Activated naive CD4-positive, alpha-beta T cell treated with anti-CD3 and anti-CD28 coated beads, Interleukin-2, amount 50 U/mL, for 72 hours (primary cell): ENCODE measurements at regions not wholly inside any gene's neighbourhood (a gene's known extent, or its start where the extent isn't known, plus 50 kb on each side); places are given as distances from the start of the nearest gene placed in this dataset.
A peak's percentile ranks its signal among the peaks of the same experiment; 100 is the strongest.
"Not testable (repeated sequence)": the region's sequence is repeated elsewhere in the genome, so short reads cannot be mapped to it uniquely, and the experiment has no call there.

ENCODE experiments used
- ATAC-seq, 2 donors: fragments of 150-1000 bp; cut with Tn5 transposase; 2 replicates each; pipeline ENCODE4 v1.10.0; 2021; ENCODE audit warnings: mild to moderate bottlenecking in 2 of 2, moderate library complexity in 2 of 2
- DNase-seq, 2 donors: peaks; one replicate each; pipeline ENCODE4 v3.0.0; 2021 to 2022; ENCODE audit warnings: low spot score in 2 of 2
- H3K27ac Mint-ChIP-seq, 2 donors: one replicate each; pipeline ENCODE4 v1.8.0; 2022; ENCODE audit warnings: mild to moderate bottlenecking in 2 of 2, mixed read lengths in 2 of 2
- H3K36me3 Mint-ChIP-seq, 2 donors: one replicate each; pipeline ENCODE4 v1.8.0; 2022; ENCODE audit warnings: mixed read lengths in 2 of 2
- H3K9me3 Mint-ChIP-seq, 2 donors: one replicate each; pipeline ENCODE4 v1.8.0; 2022; ENCODE audit warnings: mixed read lengths in 2 of 2

DNA sequence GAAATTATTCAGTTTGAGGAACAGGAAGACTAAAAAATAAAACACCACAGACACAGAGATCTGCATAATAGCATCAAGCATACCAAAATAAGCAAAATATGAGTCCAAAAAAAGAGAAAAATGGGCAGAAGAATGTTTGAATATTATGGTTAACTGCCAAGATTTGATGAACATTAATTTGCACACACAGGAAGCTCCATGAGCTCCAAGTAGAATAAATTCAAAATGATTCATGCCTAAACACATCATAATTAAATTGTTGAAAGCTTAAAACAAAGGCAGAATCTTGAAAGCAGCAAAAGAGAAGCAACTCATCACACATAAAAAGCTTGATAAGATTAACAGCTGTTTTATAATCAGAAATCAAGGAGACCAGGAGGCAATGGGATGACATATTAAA lies 156.6 kb upstream of the ARSJ start:
- Mint-ChIP-seq H3K36me3 (no peaks in the 10 kb centered on the region), H3K27ac (no peak overlapping the region), H3K9me3 (peaks cover 0 to 5% of the 10 kb centered on the region in 2 donors)
- no peak for DNase-seq
- ATAC-seq: no peak

DNA sequence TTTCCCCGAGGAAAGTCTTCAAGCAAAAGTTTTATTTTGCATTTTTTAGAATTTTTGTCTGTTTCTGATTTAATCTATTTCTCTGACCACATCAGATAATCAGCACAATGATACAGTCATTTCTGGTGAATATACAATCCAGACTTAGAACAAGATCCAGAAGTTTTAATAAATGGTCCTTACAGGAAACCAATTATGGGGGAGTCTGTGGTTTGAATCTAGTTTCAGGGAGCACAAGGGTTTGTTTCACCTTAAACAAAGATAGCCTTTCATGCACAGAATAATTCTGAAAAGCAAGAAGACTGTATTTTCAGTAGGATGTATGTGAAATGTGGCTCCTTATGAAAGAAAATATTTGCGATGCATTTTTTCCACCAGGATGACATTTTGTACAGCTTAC lies 158.5 kb upstream of the ARSJ start:
- no peak overlapping the region for H3K27ac Mint-ChIP-seq
- peaks cover 0 to under 1% of the 10 kb centered on the region in 2 donors for H3K9me3 Mint-ChIP-seq

DNA sequence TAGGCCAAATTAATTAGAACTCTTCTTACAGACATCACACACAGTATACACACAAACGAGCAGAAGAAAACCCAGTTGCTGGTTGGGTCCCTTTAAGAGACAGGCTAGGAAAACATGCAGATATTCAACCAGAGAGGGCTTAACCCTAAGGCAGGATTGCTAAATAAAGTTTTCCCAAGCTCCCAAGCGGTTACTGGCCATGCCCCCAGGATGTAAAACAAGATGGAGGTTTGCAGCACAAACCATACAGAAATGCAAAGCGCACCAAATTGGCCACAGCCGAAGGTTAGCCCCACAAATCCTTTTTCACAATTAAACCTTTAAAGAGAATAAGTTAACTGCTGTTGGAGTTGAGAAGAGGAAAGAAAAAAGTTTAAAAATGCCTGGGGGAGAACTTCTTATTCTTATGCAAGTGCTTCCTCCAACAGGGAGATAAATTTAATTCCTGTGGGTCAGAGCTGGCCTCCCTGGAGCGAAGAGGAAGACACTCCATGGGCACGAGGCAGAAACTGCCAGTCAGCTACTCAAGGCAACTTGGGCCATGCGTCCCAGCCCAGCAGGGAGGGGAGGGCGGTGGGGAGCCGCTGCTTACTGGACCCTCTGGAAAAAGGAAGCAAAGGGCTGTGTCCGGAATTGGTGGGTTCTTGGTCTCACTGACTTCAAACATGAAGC lies 167.6 kb upstream of the ARSJ start:
- H3K36me3 Mint-ChIP-seq: peaks cover 0 to 7% of the 10 kb centered on the region in 2 donors
- DNase-seq (no peak), ATAC-seq (no peak)
- H3K27ac Mint-ChIP-seq: no peak overlapping the region
- H3K9me3 Mint-ChIP-seq: peaks cover 0 to 6% of the 10 kb centered on the region in 2 donors

More for the DNA sequence above, 158.5 kb upstream of the ARSJ start:
- H3K36me3 Mint-ChIP-seq: no peaks in the 10 kb centered on the region
- DNase-seq (no peak), ATAC-seq (no peak)

DNA sequence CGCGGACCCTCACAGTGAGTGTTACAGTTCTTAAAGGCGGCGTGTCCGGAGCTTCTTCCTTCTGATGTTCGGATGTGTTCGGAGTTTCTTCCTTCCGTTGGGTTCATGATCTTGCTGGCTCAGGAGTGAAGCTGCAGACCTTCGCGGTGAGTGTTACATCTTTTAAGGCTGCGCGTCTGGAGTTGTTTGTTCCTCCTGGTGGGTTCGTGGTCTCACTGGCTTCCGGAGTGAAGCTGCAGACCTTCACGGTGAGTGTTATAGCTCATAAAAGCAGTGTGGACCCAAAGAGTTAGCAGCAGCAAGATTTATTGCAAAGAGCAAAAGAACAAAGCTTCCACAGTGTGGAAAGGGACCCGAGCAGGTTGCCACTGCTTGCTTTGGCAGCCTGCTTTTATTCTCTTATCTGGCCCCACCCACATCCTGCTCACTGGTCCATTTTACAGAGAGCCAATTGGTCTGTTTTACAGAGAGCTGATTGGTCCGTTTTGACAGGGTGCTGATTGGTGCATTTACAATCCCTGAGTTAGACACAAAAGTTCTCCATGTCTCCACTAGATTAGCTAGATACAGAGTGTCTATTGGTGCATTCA lies 168.3 kb upstream of the ARSJ start:
- ATAC-seq: not testable (repeated sequence)
- H3K27ac Mint-ChIP-seq: peak overlapping the region in 1 of 2 donors; percentile 37

DNA sequence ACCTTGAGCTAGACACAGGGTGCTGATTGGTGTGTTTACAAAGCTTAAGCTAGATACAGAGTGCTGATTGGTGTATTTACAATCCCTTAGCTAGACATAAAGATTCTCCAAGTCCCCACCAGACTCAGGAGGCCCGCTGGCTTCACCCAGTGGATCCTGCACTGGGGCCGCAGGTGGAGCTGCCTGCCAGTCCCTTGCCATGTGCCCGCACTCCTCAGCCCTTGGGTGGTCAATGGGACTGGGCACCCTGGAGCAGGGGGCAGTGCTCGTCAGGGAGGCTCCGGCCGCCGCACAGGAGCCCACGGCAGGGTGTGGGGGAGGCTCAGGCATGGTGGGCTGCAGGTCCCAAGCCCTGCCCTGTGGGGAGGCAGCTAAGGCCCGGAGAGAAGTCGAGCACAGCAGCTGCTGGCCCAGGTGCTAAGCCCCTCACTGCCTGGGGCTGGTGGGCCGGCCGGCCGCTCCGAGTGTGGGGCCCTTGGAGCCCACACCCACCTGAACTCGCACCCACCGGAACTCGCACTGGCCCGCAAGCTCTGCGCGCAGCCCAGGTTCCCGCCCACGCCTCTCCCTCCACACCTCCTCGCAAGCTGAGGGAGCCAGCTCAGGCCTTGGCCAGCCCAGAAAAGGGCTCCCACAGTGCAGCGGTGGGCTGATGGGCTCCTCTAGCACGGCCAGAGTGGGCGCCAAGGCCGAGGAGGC lies 169.1 kb upstream of the ARSJ start:
- H3K36me3 Mint-ChIP-seq, H3K27ac Mint-ChIP-seq, H3K9me3 Mint-ChIP-seq, ATAC-seq, DNase-seq: not testable (repeated sequence)

More for the DNA sequence above, 168.3 kb upstream of the ARSJ start:
- H3K36me3 Mint-ChIP-seq, DNase-seq, H3K9me3 Mint-ChIP-seq: not testable (repeated sequence)

DNA sequence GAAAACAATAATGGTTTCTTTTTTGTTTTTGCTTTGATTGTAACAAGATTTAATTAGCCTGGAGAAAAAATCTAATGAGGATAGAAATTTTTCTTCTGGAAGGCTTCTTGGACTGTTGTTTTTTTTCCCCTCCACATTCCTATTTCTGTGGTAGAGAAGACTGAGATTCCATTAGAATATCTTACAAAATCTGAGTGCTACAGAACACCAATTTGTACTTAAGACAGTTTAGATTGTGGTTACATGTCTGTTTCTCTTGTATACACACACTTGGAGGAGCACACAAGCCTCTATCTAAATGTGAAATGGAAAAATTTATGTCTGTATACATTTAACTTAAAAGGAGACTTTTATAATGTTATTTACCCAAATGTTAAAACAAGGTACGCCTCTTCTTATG lies 176.9 kb upstream of the ARSJ start:
- H3K27ac Mint-ChIP-seq: no peak overlapping the region
- ATAC-seq (no peak), DNase-seq (no peak)
- H3K9me3 Mint-ChIP-seq: no peaks in the 10 kb centered on the region
- H3K36me3 Mint-ChIP-seq: no peaks in the 10 kb centered on the region

DNA sequence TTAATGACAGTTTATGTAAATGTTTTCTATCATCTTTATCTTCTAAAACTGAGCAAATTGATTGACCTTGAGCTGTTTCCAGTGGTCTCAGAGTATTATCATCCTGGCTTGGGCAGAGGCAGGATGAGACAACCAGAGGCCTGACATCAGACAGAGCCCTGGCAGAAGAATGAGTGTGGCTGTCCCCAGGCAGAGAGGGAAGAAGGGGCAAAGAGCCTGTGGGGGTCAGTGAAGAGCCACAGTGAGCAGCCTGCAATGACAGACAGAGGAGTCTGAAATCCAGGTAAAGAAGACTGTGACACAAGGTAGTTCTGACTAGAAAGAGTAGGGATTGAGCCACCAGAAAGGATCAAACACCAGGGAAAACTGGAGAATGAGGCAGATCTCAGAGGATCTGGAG lies 182.4 kb upstream of the ARSJ start:
- no peak for ATAC-seq
- H3K27ac Mint-ChIP-seq: no peak overlapping the region
- DNase-seq: no peak
- no peaks in the 10 kb centered on the region for H3K36me3 Mint-ChIP-seq
- H3K9me3 Mint-ChIP-seq: no peaks in the 10 kb centered on the region

DNA sequence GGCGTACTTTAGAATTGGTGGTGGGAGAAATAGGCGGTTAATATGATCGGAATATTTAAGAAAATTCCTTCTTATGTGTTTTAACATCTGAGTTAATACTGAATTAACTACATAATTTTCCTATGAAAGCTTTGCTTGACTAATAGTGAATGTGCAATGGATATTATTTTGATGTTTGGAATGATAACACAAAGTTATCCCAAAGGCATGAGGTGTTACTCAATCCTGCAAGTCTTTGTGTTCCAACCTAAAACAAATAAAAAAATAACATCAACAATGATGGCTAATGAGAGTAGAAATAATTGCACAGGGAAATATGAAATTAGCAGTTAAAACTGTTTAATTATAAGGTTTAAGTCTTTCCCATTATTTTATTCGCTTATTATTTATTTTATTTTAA lies 183.6 kb upstream of the ARSJ start:
- Mint-ChIP-seq H3K9me3 (no peaks in the 10 kb centered on the region), H3K36me3 (no peaks in the 10 kb centered on the region), H3K27ac (no peak overlapping the region)
- ATAC-seq (no peak), DNase-seq (no peak)

DNA sequence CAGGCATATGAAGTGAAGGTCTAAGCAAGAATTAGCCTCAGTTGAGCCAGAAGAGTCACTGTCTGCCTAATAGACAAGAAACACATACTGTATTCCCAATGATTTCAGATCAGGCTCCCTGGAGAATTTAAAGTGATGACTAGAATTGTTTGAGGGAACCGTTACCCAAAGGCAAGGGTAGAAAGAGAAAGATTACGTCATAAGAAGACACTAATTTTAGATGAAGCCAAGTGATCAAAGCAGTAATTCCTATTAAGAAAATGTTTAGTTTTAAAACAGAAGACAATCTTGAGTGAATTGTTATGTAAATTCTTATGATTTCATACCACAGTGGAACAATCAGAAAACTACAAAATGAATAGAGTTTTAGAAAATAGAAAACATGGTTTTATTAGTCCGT lies 194.5 kb upstream of the ARSJ start:
- H3K36me3 Mint-ChIP-seq: no peaks in the 10 kb centered on the region
- no peak overlapping the region for H3K27ac Mint-ChIP-seq
- DNase-seq (no peak), ATAC-seq (no peak)
- peaks cover 0 to 6% of the 10 kb centered on the region in 2 donors for H3K9me3 Mint-ChIP-seq

DNA sequence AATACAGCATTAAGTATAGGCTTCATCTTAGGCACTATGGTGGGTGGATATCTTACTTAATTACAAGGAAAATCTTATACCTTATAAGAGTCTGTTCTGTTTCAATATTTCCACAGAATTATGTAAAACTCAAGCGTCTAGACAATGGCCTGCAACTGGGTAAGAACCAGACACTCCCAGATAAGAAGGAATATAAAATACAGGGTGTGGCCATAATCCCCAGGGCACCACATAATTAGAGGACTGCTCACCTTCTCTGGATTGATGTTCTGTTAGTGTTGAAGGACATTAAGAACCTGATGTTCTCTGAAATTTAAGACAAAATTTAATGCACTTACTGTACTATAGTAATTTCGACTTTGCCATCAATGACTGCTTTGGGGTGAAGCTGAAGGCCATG lies 198.2 kb upstream of the ARSJ start:
- ATAC-seq (no peak), DNase-seq (no peak)
- peaks cover 7% of the 10 kb centered on the region in 2 donors for H3K36me3 Mint-ChIP-seq
- peaks cover 6 to 8% of the 10 kb centered on the region in 2 donors for H3K9me3 Mint-ChIP-seq
- H3K27ac Mint-ChIP-seq: no peak overlapping the region

DNA sequence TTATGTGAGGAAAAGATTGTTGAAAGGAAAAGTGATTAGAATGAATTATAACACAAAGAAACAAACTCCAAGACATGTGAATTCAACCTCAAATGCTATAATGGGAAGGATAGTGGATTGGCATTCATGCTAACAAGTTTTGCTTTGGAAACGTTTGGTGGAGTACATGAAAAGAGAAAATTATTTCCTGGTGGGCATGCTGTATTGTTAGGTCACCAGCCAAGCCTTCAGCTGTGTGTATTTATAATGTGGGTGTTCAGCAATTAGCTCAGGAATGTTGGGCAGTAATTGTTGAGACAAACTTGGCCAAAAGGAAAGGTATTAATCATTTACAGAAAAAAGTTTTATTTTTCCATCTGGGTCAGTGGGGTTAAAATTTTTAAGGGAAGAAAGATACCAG lies 198.9 kb upstream of the ARSJ start:
- H3K9me3 Mint-ChIP-seq: peaks cover 6 to 9% of the 10 kb centered on the region in 2 donors

DNA sequence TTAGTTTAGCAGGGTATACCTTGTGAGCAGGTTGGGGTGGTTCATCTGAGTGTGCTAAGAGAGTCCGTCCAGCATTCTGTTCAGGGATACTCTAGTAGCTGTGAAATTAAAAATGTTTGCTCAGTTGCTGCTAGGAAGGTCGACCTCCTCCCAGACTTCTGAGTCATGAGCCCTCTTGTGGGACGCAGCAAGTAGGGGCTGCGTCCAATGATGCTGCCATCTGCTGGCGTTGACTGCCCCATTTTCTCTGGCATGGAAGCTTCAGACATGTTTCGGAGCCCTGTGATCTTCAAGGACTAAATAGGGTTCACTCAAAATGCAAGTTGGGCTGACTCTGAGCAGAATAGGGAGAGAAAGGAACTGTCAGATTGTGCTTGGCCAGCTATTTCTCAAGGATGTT lies 201.0 kb upstream of the ARSJ start:
- H3K27ac Mint-ChIP-seq: no peak overlapping the region

More for the DNA sequence above, 198.9 kb upstream of the ARSJ start:
- Mint-ChIP-seq H3K36me3 (peaks cover 9 to 12% of the 10 kb centered on the region in 2 donors), H3K27ac (no peak overlapping the region)
- no peak for DNase-seq
- no peak for ATAC-seq

DNA sequence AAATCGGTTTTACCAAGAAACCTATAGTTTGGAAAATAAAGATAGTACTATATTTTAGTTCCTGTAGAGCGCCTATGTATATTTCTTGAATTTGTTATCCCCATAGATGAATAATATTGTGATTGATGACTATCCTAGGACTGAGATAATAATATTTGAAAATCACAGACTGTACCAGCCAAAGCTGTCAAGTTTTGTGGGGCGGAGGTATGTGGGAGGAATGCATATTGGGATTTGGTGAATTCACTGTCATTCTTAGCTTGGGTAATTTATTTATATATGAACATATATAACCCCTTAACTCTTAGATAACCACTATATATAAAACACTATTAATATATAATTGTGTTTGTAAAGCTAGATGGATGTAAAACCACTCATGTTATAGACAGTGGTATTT lies 205.5 kb upstream of the ARSJ start:
- ATAC-seq (no peak), DNase-seq (no peak)
- H3K27ac Mint-ChIP-seq: no peak overlapping the region
- peaks cover 12 to 15% of the 10 kb centered on the region in 2 donors for H3K36me3 Mint-ChIP-seq
- peaks cover 0 to 19% of the 10 kb centered on the region in 2 donors for H3K9me3 Mint-ChIP-seq

More for the DNA sequence above, 201.0 kb upstream of the ARSJ start:
- Mint-ChIP-seq H3K9me3 (peaks cover 6 to 19% of the 10 kb centered on the region in 2 donors), H3K36me3 (peaks cover 12 to 15% of the 10 kb centered on the region in 2 donors)
- ATAC-seq: peak; percentile 18 to 55
- peak in 1 of 2 donors; percentile 33 for DNase-seq

DNA sequence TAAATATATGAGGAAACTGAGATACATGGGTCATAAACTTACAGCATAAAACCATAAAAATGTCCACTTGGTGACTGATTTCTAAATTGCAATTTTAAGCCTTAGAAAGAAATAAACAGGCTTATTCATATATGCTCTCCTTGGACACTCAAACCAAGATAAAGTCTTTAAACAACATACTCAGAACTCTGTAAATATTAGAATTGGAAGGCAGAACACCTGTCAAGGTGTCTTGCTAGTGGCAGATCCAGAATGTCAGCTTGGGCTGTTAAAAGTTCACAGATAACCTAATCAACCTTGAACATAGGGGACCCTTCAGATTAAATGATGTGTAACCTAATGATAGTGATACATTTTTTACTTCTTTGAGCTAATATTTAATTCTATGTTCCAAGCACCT lies 208.1 kb upstream of the ARSJ start:
- ATAC-seq (no peak), DNase-seq (no peak)
- Mint-ChIP-seq H3K9me3 (peaks cover 0 to 12% of the 10 kb centered on the region in 2 donors), H3K27ac (no peak overlapping the region), H3K36me3 (peaks cover 5 to 8% of the 10 kb centered on the region in 2 donors)

DNA sequence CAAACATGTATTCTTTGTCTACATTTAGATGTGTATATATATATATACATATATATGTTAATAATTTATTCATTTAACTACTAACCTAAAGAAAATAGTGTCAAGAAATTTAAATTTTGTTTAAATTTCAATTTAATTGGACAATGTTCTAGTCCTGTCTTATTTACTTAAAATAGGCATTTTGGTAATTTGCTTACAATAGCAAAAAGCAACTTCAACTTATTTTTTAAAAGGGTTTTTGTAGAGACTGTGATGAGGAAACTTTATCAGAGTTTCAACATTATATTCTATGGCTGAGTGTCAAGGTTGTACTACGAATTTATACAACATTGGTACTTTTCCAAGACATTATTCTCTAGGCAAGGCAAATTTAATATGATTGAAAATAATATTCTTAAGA lies 212.0 kb upstream of the ARSJ start:
- no peak for DNase-seq

DNA sequence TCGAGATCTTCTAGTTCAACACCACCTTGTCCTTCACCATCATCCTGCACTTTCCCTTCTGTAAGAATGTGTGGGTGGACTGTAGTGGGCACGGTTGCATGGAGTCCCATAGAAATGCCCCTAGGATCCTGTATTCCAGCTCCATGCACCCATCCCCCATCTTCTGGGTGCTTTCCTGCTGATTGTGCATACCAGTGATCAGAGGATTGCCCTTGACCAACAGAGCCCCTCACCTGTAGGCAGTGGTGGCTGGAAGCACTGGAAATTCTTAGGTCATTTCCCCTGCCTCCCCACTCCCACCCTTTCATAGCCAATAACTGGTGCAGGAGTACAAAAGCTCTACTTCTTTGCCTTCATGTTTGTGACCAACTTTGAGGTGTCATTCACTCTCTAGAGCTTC lies 213.4 kb upstream of the ARSJ start:
- no peaks in the 10 kb centered on the region for H3K9me3 Mint-ChIP-seq
- no peaks in the 10 kb centered on the region for H3K36me3 Mint-ChIP-seq
- ATAC-seq: no peak
- H3K27ac Mint-ChIP-seq: no peak overlapping the region
- no peak for DNase-seq

More for the DNA sequence above, 212.0 kb upstream of the ARSJ start:
- no peak for ATAC-seq
- no peak overlapping the region for H3K27ac Mint-ChIP-seq
- no peaks in the 10 kb centered on the region for H3K9me3 Mint-ChIP-seq
- no peaks in the 10 kb centered on the region for H3K36me3 Mint-ChIP-seq

DNA sequence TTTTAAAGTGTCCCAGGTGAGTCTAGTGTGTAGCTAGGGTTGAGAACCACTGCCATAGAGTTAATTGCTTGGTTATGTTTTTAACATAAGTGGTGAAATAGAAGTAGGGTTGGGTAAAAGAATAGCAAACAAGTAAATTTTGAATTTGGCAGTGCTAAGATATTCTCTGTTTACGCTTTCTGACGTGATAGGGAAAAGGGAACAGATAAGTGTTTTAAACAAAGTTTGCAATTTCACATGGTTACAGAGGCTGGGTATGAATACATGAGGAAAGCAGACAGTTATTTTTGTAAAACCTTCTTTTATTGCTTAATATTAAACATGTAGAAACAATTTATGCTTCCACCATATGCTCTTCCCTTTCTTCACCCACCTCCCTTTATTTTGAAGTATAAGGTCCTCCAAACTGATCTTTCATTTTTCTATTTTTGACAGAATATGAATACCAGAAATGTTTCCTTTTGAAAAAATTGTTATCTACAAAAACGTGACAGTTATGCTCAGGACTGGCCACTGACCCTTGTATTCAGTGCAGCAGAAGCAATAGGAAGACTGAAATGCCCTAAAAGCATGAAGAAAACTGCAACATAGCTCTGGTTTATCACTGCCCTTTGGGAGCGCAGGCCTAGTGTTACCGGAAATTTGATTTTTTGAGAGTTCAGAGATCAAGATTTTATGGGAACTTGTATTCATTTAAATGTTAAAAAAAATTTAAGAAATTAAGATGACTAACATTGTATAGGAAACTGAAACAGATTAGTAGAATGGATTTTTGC lies 214.4 kb upstream of the ARSJ start:
- DNase-seq: no peak
- Mint-ChIP-seq H3K27ac (no peak overlapping the region), H3K36me3 (no peaks in the 10 kb centered on the region), H3K9me3 (no peaks in the 10 kb centered on the region)
- no peak for ATAC-seq
